ENCODE measurements at regions not wholly inside any gene's neighbourhood (a gene's known extent, or its start where the extent isn't known, plus 50 kb on each side); places are given as distances from the start of the nearest gene placed in this dataset.
A peak's percentile ranks its signal among the peaks of the same experiment; 100 is the strongest.
"Not testable (repeated sequence)": the region's sequence is repeated elsewhere in the genome, so short reads cannot be mapped to it uniquely, and the experiment has no call there.

- DNase-seq, ATAC-seq: not testable (repeated sequence)
Measured at GRCh38 chr4:9702696-9703095, 78.7 kb upstream of the DRD5 start.

GRCh38 chr4:9703391-9703790 lies 78.0 kb upstream of the DRD5 start:
- DNase-seq (peak; percentile 71), ATAC-seq (no peak)

- ATAC-seq, DNase-seq: not testable (repeated sequence)
Measured at GRCh38 chr4:9704126-9704525, 77.3 kb upstream of the DRD5 start.

- ATAC-seq, result no peak
- DNase-seq, result no peak
Measured at GRCh38 chr4:9704551-9705332, 76.7 kb upstream of the DRD5 start.

GRCh38 chr4:9707281-9707680 lies 74.2 kb upstream of the DRD5 start:
- ATAC-seq, DNase-seq: not testable (repeated sequence)

- not testable (repeated sequence) for DNase-seq, ATAC-seq
Measured at GRCh38 chr4:9707936-9708335, 73.5 kb upstream of the DRD5 start.

GRCh38 chr4:9709724-9710123 lies 71.7 kb upstream of the DRD5 start:
- DNase-seq (no peak), ATAC-seq (no peak)

GRCh38 chr4:9715271-9715670 lies 66.2 kb upstream of the DRD5 start:
- not testable (repeated sequence) for ATAC-seq, DNase-seq

- DNase-seq, result no peak
- ATAC-seq, result no peak
Measured at GRCh38 chr4:9716093-9716492, 65.3 kb upstream of the DRD5 start.

GRCh38 chr4:9718246-9718939 lies 63.0 kb upstream of the DRD5 start:
- ATAC-seq, DNase-seq: not testable (repeated sequence)

GRCh38 chr4:9722131-9722530 lies 59.3 kb upstream of the DRD5 start:
- DNase-seq, ATAC-seq: not testable (repeated sequence)

Data from stimulated activated naive CD8-positive, alpha-beta T cell treated with anti-CD3 and anti-CD28 coated beads, Interleukin-15, Interleukin-2, amounts not matched to agents 100 U/mL and 50 U/mL, for 24 hours (primary cell).